ENCODE measurements at regions not wholly inside any gene's neighbourhood (a gene's known extent, or its start where the extent isn't known, plus 50 kb on each side); places are given as distances from the start of the nearest gene placed in this dataset.

DNA sequence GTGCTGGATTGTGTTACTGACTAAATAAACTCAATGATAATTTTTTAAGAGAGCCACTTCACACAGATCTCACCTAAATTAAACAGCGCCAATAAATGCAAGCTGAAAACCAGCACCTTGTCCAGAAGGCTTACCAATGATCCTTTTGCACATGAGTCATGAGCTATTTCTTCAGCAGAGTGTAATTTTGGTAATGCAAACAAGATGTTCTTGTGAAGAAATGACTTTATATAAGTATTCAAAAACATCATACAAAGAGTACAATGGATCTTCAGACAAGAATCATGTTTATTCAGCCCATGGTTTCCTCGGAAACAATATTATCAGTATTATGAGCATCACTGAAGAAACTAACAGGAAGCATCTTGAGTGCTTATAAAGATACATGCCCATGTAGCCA lies 263.8 kb upstream of the UBE2E2 start:
- TF ChIP-seq POLR2AphosphoS5 (IDR thresholded peaks at IDR 0.05; ENCODE audit: low read depth, low read length) (no peak), PAX5 (IDR thresholded peaks at IDR 0.05; ENCODE audit: insufficient read depth, low read length, severe bottlenecking) (no peak)

Data from GM12891 (cell line).